ENCODE measurements at regions not wholly inside any gene's neighbourhood (a gene's known extent, or its start where the extent isn't known, plus 50 kb on each side); places are given as distances from the start of the nearest gene placed in this dataset.

- Mint-ChIP-seq H3K27ac (ENCODE audit: unreplicated experiment) (no peak overlapping the region), H3K36me3 (ENCODE audit: insufficient read depth, unreplicated experiment) (no peaks in the 10 kb centered on the region), H3K4me3 (ENCODE audit: low read depth, unreplicated experiment) (no peak overlapping the region), H3K9me3 (ENCODE audit: low read depth, unreplicated experiment) (peaks cover 2% of the 10 kb centered on the region), H3K4me1 (ENCODE audit: low read depth, unreplicated experiment) (no peaks in the 10 kb centered on the region), H3K27me3 (ENCODE audit: unreplicated experiment) (no peaks in the 10 kb centered on the region)
- no TSS peak for BruUV-seq (replicated peaks)
- DNase-seq, result no peak
- intact Hi-C loops (cut with micrococcal nuclease; ENCODE audit: unreplicated experiment), result no loop called here
- CTCF ChIA-PET, result no interaction called here
- TF ChIP-seq, protein P1, sequence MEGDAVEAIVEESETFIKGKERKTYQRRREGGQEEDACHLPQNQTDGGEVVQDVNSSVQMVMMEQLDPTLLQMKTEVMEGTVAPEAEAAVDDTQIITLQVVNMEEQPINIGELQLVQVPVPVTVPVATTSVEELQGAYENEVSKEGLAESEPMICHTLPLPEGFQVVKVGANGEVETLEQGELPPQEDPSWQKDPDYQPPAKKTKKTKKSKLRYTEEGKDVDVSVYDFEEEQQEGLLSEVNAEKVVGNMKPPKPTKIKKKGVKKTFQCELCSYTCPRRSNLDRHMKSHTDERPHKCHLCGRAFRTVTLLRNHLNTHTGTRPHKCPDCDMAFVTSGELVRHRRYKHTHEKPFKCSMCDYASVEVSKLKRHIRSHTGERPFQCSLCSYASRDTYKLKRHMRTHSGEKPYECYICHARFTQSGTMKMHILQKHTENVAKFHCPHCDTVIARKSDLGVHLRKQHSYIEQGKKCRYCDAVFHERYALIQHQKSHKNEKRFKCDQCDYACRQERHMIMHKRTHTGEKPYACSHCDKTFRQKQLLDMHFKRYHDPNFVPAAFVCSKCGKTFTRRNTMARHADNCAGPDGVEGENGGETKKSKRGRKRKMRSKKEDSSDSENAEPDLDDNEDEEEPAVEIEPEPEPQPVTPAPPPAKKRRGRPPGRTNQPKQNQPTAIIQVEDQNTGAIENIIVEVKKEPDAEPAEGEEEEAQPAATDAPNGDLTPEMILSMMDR (IDR thresholded peaks at IDR 0.05; ENCODE audit: unreplicated experiment), result no peak
Measured at GRCh38 chr4:32560306-32560705, 1840.1 kb downstream of the PCDH7 start.

GRCh38 chr4:32562010-32562409 lies 1841.8 kb downstream of the PCDH7 start:
- H3K9me3 Mint-ChIP-seq (ENCODE audit: low read depth, unreplicated experiment), result peaks cover 2% of the 10 kb centered on the region
- CTCF ChIA-PET, result no interaction called here
- DNase-seq, result no peak
- intact Hi-C loops (cut with micrococcal nuclease; ENCODE audit: unreplicated experiment), result no loop called here
- no peak overlapping the region for H3K4me3 Mint-ChIP-seq (ENCODE audit: low read depth, unreplicated experiment)
- H3K27ac Mint-ChIP-seq (ENCODE audit: unreplicated experiment), result no peak overlapping the region
- TF ChIP-seq, protein P1 (IDR thresholded peaks at IDR 0.05; ENCODE audit: unreplicated experiment), result no peak
- no peaks in the 10 kb centered on the region for H3K27me3 Mint-ChIP-seq (ENCODE audit: unreplicated experiment)
- H3K36me3 Mint-ChIP-seq (ENCODE audit: insufficient read depth, unreplicated experiment), result no peaks in the 10 kb centered on the region
- H3K4me1 Mint-ChIP-seq (ENCODE audit: low read depth, unreplicated experiment), result no peaks in the 10 kb centered on the region
- no TSS peak for BruUV-seq (replicated peaks)

- intact Hi-C loops (cut with micrococcal nuclease; ENCODE audit: unreplicated experiment), result no loop called here
- TF ChIP-seq, protein P1 (IDR thresholded peaks at IDR 0.05; ENCODE audit: unreplicated experiment), result no peak
- Mint-ChIP-seq H3K4me1 (ENCODE audit: low read depth, unreplicated experiment) (no peaks in the 10 kb centered on the region), H3K9me3 (ENCODE audit: low read depth, unreplicated experiment) (peaks cover 5% of the 10 kb centered on the region), H3K4me3 (ENCODE audit: low read depth, unreplicated experiment) (no peak overlapping the region), H3K27ac (ENCODE audit: unreplicated experiment) (no peak overlapping the region), H3K27me3 (ENCODE audit: unreplicated experiment) (no peaks in the 10 kb centered on the region), H3K36me3 (ENCODE audit: insufficient read depth, unreplicated experiment) (no peaks in the 10 kb centered on the region)
- no peak for DNase-seq
- CTCF ChIA-PET, result no interaction called here
- BruUV-seq (replicated peaks), result no TSS peak
Measured at GRCh38 chr4:32564626-32565025, 1844.5 kb downstream of the PCDH7 start.

DNA sequence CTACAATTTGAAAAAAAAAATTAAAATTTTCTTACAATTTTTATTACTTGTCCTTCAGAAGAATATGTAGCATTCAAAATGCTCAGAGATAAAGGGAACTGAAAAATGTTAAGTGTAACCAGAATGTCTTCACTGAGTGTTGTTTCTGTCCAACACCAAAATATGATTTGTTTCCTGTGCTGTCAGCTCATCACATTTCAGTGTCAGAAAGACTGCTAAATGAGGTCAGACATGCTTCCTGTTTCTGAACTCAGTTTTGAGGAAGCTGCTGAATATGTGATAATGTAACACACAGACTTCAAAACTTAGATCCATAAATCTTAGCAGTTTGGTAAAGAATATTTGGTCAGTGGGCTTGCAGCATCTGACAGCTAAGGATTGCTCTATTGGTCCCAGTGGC lies 1849.7 kb downstream of the PCDH7 start:
- Mint-ChIP-seq H3K4me1 (ENCODE audit: low read depth, unreplicated experiment) (no peaks in the 10 kb centered on the region), H3K36me3 (ENCODE audit: insufficient read depth, unreplicated experiment) (no peaks in the 10 kb centered on the region), H3K27ac (ENCODE audit: unreplicated experiment) (no peak overlapping the region), H3K9me3 (ENCODE audit: low read depth, unreplicated experiment) (peaks cover 8% of the 10 kb centered on the region), H3K4me3 (ENCODE audit: low read depth, unreplicated experiment) (no peak overlapping the region), H3K27me3 (ENCODE audit: unreplicated experiment) (no peaks in the 10 kb centered on the region)
- DNase-seq, result no peak
- CTCF ChIA-PET, result no interaction called here
- TF ChIP-seq, protein P1 (IDR thresholded peaks at IDR 0.05; ENCODE audit: unreplicated experiment), result no peak
- BruUV-seq (replicated peaks), result no TSS peak
- intact Hi-C loops (cut with micrococcal nuclease; ENCODE audit: unreplicated experiment), result no loop called here

GRCh38 chr4:32572366-32572765 lies 1852.2 kb downstream of the PCDH7 start:
- peaks cover 8% of the 10 kb centered on the region for H3K9me3 Mint-ChIP-seq (ENCODE audit: low read depth, unreplicated experiment)
- H3K27ac Mint-ChIP-seq (ENCODE audit: unreplicated experiment), result no peak overlapping the region
- no TSS peak for BruUV-seq (replicated peaks)
- intact Hi-C loops (cut with micrococcal nuclease; ENCODE audit: unreplicated experiment), result no loop called here
- CTCF ChIA-PET, result no interaction called here
- no peak for DNase-seq
- TF ChIP-seq, protein P1 (IDR thresholded peaks at IDR 0.05; ENCODE audit: unreplicated experiment), result no peak
- no peaks in the 10 kb centered on the region for H3K36me3 Mint-ChIP-seq (ENCODE audit: insufficient read depth, unreplicated experiment)
- H3K4me1 Mint-ChIP-seq (ENCODE audit: low read depth, unreplicated experiment), result no peaks in the 10 kb centered on the region
- H3K27me3 Mint-ChIP-seq (ENCODE audit: unreplicated experiment), result no peaks in the 10 kb centered on the region
- H3K4me3 Mint-ChIP-seq (ENCODE audit: low read depth, unreplicated experiment), result no peak overlapping the region

All from Calu3 (cell line).